ENCODE measurements at regions not wholly inside any gene's neighbourhood (a gene's known extent, or its start where the extent isn't known, plus 50 kb on each side); places are given as distances from the start of the nearest gene placed in this dataset.
"Not testable (repeated sequence)": the region's sequence is repeated elsewhere in the genome, so short reads cannot be mapped to it uniquely, and the experiment has no call there.

GRCh38 chr4:53713296-53713695, 122.0 kb upstream of the LNX1 start:
- no peak for FAIRE-seq

- no peak for FAIRE-seq
Measured at GRCh38 chr4:53712408-53713020, 121.2 kb upstream of the LNX1 start.

GRCh38 chr4:53711926-53712325, 120.6 kb upstream of the LNX1 start:
- no peak for FAIRE-seq

DNA sequence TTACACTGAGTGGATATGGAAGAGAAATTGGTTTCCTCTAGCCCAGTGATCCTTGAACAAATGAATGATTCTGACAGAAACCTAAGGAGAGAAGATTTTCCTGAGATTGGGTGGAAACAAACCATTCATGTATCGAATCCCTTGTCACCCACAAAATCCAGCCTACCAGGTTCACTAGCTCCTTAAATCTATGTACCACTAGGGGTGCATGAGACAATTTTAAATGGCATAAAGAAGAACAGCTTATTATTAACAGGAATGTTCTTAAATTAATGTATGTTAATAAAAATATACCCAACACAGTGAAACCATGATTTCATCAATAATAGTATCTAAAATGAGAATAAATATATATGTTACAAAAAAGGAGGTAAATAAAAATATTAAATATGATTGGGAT, 118.4 kb upstream of the LNX1 start:
- no peak for FAIRE-seq

DNA sequence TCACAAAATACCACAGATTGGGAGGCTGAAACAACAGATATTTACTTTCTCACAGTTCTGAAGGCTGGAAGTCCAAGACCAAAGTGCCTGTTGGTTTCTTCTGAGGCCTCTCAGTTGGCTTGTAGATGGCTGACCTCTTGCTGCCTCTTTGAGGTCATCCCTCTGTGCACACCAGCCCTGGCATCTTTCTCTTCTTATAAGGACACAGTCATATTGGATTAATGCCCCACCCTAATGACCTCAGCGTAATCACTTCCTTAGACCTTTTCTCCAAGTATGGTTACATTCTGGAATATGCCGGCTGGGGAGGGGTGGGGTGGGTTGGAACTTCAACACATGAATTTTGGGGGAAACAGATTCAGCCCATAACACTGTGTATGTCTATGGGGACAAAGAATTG, 116.2 kb upstream of the LNX1 start:
- no peak for FAIRE-seq

- no peak for FAIRE-seq
Measured at GRCh38 chr4:53706422-53707032, 115.2 kb upstream of the LNX1 start.

- no peak for FAIRE-seq
Measured at GRCh38 chr4:53705972-53706371, 114.7 kb upstream of the LNX1 start.

DNA sequence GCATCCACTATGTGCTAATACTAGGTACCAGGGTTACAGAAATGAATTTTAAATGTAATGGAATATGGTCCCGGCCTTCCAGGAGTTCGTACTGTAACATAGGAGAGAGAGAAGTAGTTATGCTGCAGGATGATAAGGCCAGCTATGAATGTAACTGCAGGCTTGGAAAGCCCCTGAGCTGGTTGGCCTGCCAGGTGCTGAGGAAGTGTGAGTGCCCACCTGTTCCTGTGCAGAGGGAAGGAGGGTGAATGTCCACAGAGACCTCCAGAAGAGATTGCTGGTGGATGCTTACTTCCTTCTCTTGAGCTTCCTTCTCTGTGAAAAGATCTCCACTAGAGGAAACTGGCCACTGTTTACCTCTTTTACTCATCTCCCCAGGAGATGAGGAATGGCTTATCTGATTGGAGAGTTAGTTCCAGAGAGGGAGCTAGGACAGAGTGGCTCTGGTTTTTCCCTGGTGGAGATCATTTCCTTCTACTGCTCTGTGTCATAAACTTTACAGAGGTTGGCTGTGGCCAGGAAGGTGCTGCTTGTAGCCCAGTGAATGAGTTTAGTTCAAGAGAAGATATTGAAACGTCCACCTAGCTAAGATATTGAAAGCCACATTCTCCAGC, 114.0 kb upstream of the LNX1 start:
- no peak for FAIRE-seq

- FAIRE-seq: no peak
Measured at GRCh38 chr4:53704329-53704728, 113.0 kb upstream of the LNX1 start.

DNA sequence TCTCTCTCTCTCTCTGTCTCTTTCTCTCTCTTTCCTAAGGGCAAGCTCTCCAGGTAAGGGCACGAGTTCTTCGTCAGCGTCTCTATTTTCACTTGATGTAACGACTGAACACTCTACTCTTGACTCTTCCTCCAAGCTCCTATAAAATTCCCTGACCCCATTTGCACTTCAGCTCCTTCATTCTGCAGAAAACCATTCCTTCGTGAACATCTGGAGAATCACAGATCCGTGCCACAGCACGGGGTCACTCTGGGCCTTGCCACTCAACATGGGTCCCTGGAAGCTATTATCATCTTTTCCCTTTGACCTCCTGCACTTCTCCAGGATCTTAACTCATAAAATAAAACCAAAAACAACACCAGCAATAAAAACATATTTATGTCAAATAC, 112.0 kb upstream of the LNX1 start:
- FAIRE-seq: no peak

DNA sequence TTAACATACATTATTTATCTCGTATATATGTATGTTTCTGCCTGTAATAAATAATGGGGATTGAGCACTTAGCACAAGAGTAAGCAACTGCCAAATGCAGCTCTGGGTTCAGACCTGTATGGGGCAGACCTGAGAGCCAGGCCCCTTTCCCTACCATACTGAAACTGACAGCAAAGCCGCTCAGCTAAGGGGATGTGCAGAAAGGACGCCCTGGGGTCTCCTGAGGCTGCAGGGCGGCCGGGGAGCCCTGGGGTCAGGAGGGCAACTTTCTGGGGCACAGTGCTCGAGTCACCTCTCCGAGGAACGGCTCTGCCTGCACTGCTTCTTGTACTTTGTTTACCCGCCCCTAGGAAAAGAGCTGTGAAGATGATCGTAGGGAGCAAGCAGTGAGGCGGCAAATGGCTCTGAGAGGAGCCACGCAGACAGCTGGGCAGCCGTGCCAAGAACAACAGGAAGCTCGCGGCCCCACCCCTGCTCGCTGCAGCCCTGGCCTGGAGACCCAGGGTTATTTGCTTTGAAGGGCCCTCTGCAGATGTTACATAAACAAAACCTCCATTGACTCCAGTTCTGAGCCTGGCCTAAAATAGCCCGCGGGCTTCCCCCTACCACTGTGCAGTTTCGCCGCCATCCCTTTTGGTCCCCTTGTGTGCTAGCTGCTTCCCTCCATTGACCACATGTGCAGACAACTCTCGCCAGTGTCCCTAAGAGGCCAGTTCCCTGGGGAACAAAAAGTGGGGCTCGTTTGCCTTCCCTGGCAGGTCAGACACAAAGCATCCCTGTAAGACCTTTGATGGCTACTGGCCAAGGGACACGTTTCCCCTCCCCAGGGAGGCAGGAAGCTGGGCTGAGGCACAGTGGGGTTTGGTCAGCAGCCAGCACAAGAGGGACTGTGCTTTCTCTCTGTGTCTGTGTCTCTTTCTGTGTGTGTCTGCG, 111.3 kb upstream of the LNX1 start:
- no peak for FAIRE-seq

GRCh38 chr4:53701260-53701659, 110.0 kb upstream of the LNX1 start:
- FAIRE-seq: not testable (repeated sequence)

DNA sequence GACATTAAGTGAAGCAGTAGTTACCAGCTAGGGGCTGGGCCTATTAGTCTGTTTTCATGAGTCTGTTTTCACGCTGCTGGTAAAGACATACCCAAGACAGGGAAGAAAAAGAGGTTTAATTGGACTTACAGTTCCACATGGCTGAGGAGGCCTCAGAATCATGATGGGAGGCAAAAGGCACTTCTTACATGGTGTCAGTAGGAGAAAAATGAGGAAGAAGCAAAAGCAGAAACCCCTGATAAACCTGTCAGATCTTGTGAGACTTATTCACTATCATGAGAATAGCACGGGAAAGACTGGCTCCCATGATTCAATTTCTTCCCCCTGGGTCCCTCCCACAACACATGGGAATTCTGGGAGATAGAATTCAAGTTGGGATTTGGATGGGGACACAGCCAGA, 108.0 kb upstream of the LNX1 start:
- FAIRE-seq: not testable (repeated sequence)

DNA sequence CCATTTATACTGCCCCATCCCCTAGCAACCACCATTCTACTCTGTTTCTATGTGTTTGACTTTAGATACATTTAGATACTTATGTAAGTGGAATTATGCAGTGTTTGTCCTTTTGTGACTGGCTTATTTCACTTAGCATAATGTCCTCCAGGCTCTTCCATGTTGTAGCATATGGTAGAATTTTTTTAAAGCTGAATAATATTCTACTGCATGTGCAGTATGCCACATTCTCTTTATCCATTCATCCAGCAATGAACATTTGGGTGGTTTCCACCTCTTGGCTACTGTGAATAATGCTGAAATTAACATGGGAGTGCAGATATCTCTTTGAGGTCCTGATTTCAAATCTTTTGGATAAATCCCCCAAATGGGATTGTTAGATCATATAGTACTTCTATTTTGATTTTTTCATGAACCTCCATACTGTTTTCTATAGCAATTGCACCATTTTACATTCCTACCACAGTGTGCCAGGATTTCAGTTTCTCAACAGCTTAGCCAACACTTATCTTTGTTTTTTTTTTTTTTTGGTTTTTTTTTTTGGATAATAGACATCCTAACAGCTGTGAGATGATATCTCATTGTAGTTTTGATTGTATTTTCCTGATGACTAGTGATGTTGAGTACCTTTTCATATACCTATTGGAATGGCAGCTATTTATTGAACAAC, 105.9 kb upstream of the LNX1 start:
- FAIRE-seq: no peak

GRCh38 chr4:53695540-53696463, 104.5 kb upstream of the LNX1 start:
- FAIRE-seq: no peak

GRCh38 chr4:53694666-53695065, 103.4 kb upstream of the LNX1 start:
- no peak for FAIRE-seq

GRCh38 chr4:53693909-53694308, 102.6 kb upstream of the LNX1 start:
- no peak for FAIRE-seq

DNA sequence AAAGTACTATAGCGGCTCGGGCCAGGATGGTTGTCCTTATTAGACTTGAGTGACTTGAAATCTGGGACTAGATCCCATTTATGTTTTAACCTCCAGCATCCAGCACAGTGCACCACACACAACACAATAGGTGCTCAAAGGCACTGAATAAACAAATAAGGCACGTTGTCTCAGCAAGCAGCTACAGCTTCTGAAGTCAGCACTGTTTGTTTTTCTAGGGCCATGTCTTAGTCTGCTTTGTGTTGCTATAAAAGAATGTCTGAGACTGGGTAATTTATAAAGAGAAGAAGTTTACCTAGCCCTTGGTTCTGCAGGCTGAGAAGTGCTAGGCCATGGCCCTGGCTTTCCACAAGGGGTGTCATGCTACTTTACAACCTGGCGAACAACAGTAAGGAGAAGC, 102.1 kb upstream of the LNX1 start:
- FAIRE-seq: no peak

GRCh38 chr4:53688186-53688790, 97.0 kb upstream of the LNX1 start:
- no peak for FAIRE-seq

GRCh38 chr4:53686521-53686920, 95.2 kb upstream of the LNX1 start:
- FAIRE-seq: no peak
